Chondrocyte (in vitro differentiated cells): ENCODE measurements at regions not wholly inside any gene's neighbourhood (a gene's known extent, or its start where the extent isn't known, plus 50 kb on each side); places are given as distances from the start of the nearest gene placed in this dataset.

Experiments used
- DNase-seq: peaks from one replicate; pipeline ENCODE4 v3.0.0; 2021; ENCODE audit warnings: mixed read lengths, low spot score
- H3K27ac Mint-ChIP-seq: one replicate; pipeline ENCODE4 v1.8.0; 2021; ENCODE audit warnings: mild to moderate bottlenecking, moderate library complexity, mixed read lengths; ENCODE audit not compliant: unreplicated experiment
- H3K27me3 Mint-ChIP-seq: 2 replicates; pipeline ENCODE4 v1.8.0; 2021; ENCODE audit warnings: low read depth, mixed read lengths
- H3K36me3 Mint-ChIP-seq: 2 replicates; pipeline ENCODE4 v1.8.0; 2021; ENCODE audit warnings: low read depth, mixed read lengths
- H3K4me1 Mint-ChIP-seq: 2 replicates; pipeline ENCODE4 v1.8.0; 2021; ENCODE audit warnings: low read depth, mild to moderate bottlenecking, mixed read lengths
- H3K4me3 Mint-ChIP-seq: one replicate; pipeline ENCODE4 v1.8.0; 2021; ENCODE audit warnings: mild to moderate bottlenecking, moderate library complexity, mixed read lengths; ENCODE audit not compliant: unreplicated experiment
- H3K9me3 Mint-ChIP-seq: 2 replicates; pipeline ENCODE4 v1.8.0; 2021; ENCODE audit warnings: low read depth, mixed read lengths
- CTCF ChIP-seq: fragments of 200-600 bp; sonication (generic); IDR thresholded peaks from 2 replicates; pipeline ENCODE4 v1.5.0; 2021; ENCODE audit warnings: antibody characterized with exemption, mild to moderate bottlenecking, moderate library complexity

GRCh38 chr1:81577004-81577697 is 223.6 kb upstream of the ADGRL2 start:
- no peak for TF ChIP-seq CTCF
- Mint-ChIP-seq H3K36me3 (no peaks in the 10 kb centered on the region), H3K4me1 (no peaks in the 10 kb centered on the region), H3K9me3 (no peaks in the 10 kb centered on the region), H3K4me3 (no peak overlapping the region), H3K27ac (no peak overlapping the region), H3K27me3 (no peaks in the 10 kb centered on the region)
- no peak for DNase-seq

GRCh38 chr1:81574408-81574807 is 226.3 kb upstream of the ADGRL2 start:
- H3K4me3 Mint-ChIP-seq: no peak overlapping the region
- no peak for DNase-seq
- H3K4me1 Mint-ChIP-seq: no peaks in the 10 kb centered on the region
- no peak for TF ChIP-seq CTCF
- no peak overlapping the region for H3K27ac Mint-ChIP-seq
- no peaks in the 10 kb centered on the region for H3K36me3 Mint-ChIP-seq
- no peaks in the 10 kb centered on the region for H3K9me3 Mint-ChIP-seq
- no peaks in the 10 kb centered on the region for H3K27me3 Mint-ChIP-seq

- TF ChIP-seq CTCF: no peak
- Mint-ChIP-seq H3K36me3 (no peaks in the 10 kb centered on the region), H3K27me3 (no peaks in the 10 kb centered on the region), H3K27ac (no peak overlapping the region), H3K4me1 (no peaks in the 10 kb centered on the region), H3K9me3 (no peaks in the 10 kb centered on the region), H3K4me3 (no peak overlapping the region)
- DNase-seq: no peak
These were observed 227.3 kb upstream of the ADGRL2 start for GRCh38 chr1:81573458-81573857.

GRCh38 chr1:81571946-81572345 is 228.8 kb upstream of the ADGRL2 start:
- DNase-seq: no peak
- Mint-ChIP-seq H3K36me3 (no peaks in the 10 kb centered on the region), H3K4me1 (no peaks in the 10 kb centered on the region), H3K27ac (no peak overlapping the region), H3K27me3 (no peaks in the 10 kb centered on the region), H3K9me3 (no peaks in the 10 kb centered on the region), H3K4me3 (no peak overlapping the region)
- no peak for TF ChIP-seq CTCF

- no peak for TF ChIP-seq CTCF
- Mint-ChIP-seq H3K27me3 (no peaks in the 10 kb centered on the region), H3K4me3 (no peak overlapping the region), H3K36me3 (no peaks in the 10 kb centered on the region), H3K27ac (no peak overlapping the region), H3K4me1 (no peaks in the 10 kb centered on the region), H3K9me3 (no peaks in the 10 kb centered on the region)
- DNase-seq: no peak
These were observed 231.0 kb upstream of the ADGRL2 start for GRCh38 chr1:81569761-81570160.
